ENCODE measurements at regions not wholly inside any gene's neighbourhood (a gene's known extent, or its start where the extent isn't known, plus 50 kb on each side); places are given as distances from the start of the nearest gene placed in this dataset.

DNA sequence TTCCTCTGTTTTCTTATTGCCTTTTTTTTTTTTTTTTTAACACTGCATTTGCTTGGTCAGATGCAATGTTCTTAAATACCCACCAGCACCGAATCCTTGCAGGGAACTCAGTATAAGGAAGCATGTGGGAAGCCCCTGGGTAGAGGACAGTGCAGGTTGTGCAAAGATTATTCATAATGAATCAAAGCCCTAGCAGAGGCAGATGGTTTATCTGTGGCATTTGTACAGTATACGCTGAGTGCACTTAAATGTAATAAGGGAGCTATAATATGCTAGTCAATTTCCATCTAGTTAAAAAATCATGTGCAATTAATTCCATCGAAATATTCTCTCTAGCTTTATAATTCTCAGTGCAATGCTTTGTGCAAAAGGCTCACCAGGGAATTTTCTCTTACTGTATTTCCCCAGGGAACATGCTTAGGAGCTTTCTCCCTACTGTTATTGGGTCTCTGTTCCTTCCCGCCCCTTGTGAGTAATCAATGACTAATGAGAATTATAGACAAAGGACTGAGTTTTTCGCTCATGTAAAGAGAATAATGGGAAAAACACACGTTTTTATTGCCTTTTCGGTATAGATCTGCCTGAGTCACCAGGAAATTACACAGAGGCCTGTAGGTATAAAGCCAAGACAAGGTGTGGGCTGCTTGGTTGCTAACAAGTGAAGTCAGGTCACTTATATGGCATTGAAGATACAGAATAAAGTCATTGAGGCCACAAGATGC, 1214.3 kb upstream of the TMEM132C start:
- TF ChIP-seq, protein P1, sequence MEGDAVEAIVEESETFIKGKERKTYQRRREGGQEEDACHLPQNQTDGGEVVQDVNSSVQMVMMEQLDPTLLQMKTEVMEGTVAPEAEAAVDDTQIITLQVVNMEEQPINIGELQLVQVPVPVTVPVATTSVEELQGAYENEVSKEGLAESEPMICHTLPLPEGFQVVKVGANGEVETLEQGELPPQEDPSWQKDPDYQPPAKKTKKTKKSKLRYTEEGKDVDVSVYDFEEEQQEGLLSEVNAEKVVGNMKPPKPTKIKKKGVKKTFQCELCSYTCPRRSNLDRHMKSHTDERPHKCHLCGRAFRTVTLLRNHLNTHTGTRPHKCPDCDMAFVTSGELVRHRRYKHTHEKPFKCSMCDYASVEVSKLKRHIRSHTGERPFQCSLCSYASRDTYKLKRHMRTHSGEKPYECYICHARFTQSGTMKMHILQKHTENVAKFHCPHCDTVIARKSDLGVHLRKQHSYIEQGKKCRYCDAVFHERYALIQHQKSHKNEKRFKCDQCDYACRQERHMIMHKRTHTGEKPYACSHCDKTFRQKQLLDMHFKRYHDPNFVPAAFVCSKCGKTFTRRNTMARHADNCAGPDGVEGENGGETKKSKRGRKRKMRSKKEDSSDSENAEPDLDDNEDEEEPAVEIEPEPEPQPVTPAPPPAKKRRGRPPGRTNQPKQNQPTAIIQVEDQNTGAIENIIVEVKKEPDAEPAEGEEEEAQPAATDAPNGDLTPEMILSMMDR (conservative IDR thresholded peaks at IDR 0.05; ENCODE audit: low read depth, low read length) = no peak
- no peak for DNase-seq (ENCODE audit: low read depth)
- H3K4me3 ChIP-seq (ENCODE audit: low read depth, low read length) = no peak overlapping the region

GRCh38 chr12:127054531-127054930, 1212.4 kb upstream of the TMEM132C start:
- TF ChIP-seq, protein P1 (conservative IDR thresholded peaks at IDR 0.05; ENCODE audit: low read depth, low read length) = no peak
- DNase-seq (ENCODE audit: low read depth) = no peak
- H3K4me3 ChIP-seq (ENCODE audit: low read depth, low read length) = no peak overlapping the region

DNA sequence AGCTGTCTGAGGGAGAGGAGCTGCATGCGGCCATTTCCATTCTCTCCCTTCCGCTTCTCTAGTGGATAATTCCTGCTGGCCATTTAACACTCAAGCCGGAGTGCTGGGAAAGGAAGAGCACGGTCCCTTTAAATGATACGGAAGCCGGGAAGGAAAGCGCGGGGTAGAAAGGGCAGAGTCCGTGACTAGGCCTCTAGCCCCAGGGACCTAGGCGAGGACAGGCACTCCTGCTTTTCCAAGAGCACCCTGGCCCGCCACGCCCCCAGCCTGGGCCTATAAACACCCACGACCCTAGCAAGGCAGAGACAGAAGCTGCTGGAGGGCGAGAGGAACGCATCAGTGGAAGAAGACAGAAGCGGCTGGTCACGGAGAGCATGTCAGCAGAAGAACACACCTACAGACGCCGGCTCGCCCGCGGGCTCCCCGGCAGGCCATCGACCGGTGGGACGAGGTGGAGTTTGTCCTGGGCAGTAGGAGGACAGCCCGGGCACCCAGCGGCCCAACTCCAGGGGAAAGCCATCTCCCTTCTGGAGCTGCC, 1206.6 kb upstream of the TMEM132C start:
- TF ChIP-seq, protein P1 (conservative IDR thresholded peaks at IDR 0.05; ENCODE audit: low read depth, low read length) = no peak
- H3K4me3 ChIP-seq (ENCODE audit: low read depth, low read length) = no peak overlapping the region
- no peak for DNase-seq (ENCODE audit: low read depth)

DNA sequence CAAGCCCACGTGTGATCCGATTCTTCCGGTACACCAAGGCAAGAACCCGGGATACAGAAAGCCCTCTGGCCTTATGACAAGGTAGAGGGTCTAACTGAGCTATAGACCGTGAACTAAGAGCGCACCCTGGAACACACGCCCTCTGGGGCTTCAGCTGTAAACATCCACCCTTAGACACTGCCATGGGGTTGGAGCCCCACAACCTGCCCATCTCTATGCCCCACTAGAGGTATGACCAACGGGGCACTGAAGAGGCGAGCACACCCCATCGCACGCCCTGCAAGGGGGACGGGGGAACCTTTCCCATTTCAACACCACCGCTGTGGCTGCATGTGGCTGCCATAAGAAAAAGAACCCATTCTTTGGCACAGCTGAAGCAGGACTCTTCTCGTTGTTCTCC, 1206.0 kb upstream of the TMEM132C start:
- no peak overlapping the region for H3K4me3 ChIP-seq (ENCODE audit: low read depth, low read length)
- TF ChIP-seq, protein P1 (conservative IDR thresholded peaks at IDR 0.05; ENCODE audit: low read depth, low read length) = no peak
- DNase-seq (ENCODE audit: low read depth) = no peak

GRCh38 chr12:127063339-127064072, 1203.5 kb upstream of the TMEM132C start:
- H3K4me3 ChIP-seq (ENCODE audit: low read depth, low read length) = no peak overlapping the region
- peak; percentile 22 for DNase-seq (ENCODE audit: low read depth)
- TF ChIP-seq, protein P1 (conservative IDR thresholded peaks at IDR 0.05; ENCODE audit: low read depth, low read length) = no peak

GRCh38 chr12:127064207-127064606, 1202.8 kb upstream of the TMEM132C start:
- H3K4me3 ChIP-seq (ENCODE audit: low read depth, low read length) = no peak overlapping the region
- TF ChIP-seq, protein P1 (conservative IDR thresholded peaks at IDR 0.05; ENCODE audit: low read depth, low read length) = no peak
- DNase-seq (ENCODE audit: low read depth) = no peak
